Stimulated activated CD8-positive, alpha-beta memory T cell treated with anti-CD3 and anti-CD28 coated beads, Interleukin-15, amount 100 ng/mL, for 4 hours (primary cell): ENCODE measurements at regions not wholly inside any gene's neighbourhood (a gene's known extent, or its start where the extent isn't known, plus 50 kb on each side); places are given as distances from the start of the nearest gene placed in this dataset.

ENCODE experiments used
- DNase-seq, 2 donors: peaks; one replicate each; pipeline ENCODE4 v3.0.0-alpha.2; 2020; ENCODE audit warnings: low read depth in 2 of 2

DNA sequence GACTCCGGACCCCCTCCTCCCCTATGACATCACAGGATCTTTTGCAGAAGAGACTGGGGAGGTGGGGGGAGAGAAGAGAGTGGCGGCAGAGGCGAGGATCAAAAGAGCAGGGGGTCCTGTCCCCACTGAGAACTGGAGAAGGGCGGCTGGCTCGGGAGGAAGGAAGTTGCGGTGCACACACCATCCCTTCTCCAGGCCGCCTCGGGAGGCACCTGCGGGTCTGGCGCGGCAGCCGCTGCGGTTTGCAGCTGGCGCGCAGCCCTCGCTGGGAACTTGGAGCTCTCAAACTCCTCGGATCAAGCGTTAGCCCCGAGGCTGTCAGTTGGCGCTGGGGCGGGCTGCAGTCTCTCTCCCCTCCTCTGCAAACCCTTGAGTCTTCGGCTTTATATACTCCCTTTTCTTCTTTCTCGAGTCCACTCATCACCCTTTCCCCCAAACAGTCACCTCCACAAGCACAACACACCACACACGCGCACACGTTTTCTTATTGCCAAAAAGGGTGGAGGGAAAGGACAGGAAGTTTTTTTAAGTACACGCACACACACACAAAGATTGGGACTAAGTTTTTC is 180.7 kb downstream of the TBXT start:
- no peak for DNase-seq

DNA sequence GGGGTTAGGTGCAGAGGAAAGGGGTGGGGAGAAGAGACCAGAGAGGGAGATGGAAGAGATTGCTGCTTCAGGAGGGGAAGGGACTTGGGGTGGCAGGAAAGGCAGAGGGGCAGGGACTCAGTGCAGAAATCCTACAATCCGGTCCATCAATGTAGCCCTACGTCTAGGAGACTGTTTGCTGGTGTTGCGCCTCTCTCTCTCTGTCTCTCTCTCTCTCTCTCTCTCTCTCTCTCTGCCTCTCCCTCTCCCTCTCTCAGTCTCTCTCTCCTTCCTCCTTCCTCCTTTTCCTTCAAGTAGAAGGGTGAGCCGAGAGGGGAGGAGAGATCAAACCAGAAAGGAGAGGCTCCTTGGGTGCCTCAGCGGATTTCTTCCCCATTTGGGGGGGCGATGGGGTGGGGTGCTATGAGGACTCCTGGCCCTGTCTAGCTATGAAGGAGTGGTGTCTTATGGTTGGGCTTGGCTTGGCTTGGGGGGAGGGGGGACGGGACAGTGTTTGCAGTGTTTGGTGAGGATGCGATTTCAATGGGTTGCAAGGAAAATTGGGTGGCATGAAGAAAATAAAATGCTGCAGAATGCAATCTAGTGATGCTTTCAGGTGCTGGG is 181.2 kb downstream of the TBXT start:
- no peak for DNase-seq

DNA sequence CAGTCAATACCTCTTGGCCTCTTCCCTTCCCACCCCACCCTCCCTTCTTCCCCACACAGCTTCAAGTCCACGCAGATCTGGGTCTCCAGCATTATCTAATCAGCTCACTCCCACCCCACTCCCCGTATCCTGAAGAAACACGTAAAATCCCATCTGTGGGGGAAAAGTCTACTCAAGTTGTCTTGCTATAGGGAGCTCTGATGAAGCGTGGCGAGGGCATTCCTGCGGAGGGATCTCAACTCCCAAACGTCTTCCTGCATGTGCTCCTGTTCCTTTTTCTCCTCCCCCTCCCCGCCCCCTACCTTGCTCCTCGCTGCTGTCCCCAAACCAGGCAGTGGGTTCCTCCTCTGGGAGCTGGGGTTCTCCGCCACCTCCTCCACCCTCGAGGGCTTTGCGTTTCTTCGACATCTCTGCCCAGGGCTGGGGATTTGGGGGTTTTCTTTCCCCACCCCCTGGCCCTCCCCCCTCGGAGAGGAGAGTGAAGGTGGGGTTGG is 181.8 kb downstream of the TBXT start:
- no peak for DNase-seq

GRCh38 chr6:165985281-165985805 is 182.3 kb downstream of the TBXT start:
- DNase-seq, result no peak

DNA sequence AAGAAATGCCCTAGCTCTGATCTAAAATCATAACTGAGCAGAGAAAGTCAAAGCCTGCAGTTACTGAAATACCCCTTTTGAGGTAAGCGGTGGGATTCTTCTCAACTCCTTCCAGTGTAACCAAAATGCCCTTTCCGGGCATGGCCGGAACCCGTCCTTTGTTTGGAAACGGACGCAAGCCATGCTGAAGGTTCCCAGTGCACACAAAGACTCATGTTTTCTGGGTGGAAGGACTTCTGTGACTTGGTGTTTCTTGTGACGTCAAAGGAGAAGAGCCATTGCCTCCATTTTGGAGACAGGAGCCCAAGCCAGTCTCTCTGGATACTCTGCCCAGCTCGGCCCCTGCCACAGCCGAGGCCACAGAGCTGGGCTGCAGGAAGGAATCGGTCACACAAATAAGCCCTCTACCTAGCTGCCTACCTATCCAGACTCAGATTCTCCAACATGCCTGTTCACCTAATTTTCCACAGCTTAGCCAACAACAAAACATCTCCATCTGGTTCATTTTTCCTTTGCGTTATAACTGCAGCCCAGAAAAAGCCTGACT is 182.8 kb downstream of the TBXT start:
- DNase-seq, result no peak

GRCh38 chr6:165983112-165984072 is 184.3 kb downstream of the TBXT start:
- DNase-seq, result no peak

GRCh38 chr6:165978476-165978875 is 189.2 kb downstream of the TBXT start:
- DNase-seq, result no peak

DNA sequence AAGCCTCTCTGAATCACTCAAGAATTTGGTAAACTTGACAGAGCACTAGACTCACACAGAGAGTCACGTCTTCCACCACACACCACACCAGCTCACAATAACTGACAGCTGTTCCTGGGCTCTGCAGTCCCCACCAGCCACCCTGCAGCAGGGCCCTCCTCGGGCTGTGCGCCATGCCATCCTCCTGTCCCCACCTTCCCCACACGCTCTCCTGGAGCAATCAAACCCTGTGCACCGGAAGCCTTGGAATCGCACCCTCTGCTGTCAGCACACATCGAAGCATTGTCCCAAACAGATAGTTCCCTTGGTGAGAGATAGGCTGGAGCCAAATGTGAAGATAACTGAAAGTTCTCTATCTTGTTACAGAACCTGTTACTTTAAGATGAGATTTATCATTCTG is 191.0 kb downstream of the TBXT start:
- no peak for DNase-seq

DNA sequence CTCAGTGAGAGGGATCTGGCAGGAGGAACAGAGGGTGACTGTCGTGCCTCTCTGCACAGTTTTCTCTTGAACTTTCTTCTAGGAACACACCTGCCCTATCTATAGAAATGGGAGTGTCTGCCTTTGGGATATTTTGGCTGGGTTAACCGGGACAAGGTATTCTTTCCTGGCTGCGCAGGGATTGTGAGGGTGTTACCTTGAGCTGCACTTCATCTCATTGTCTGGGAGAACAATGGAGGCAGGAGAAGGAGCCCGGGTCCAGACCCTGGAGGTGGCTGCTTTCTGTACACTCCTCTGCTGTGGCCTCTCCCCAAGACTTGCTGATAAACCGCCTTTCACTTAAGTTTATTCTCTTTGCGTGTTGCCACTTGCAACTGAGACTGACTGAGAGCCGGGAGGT is 192.8 kb downstream of the TBXT start:
- DNase-seq, result no peak

DNA sequence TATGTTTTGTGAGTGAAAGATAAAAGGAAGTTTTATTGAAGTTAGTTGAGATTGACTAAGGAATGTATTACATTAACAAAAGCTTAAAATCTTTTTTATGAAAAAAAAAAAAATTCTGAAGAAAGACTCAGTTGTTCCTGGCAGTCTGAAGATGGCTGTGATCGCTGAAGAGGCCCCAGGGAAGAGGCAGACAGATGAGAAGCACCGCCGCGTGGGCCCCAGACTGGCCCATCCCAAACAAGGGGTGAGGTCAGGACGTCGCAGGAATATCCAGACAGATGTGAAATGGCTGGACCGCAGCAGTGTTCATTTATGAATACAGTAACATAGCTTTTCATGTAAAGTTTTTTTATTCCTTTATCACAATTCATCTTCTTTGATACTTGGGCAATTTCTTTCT is 194.2 kb downstream of the TBXT start:
- no peak for DNase-seq

GRCh38 chr6:165972139-165972802 is 195.4 kb downstream of the TBXT start:
- DNase-seq, result no peak

GRCh38 chr6:165971202-165971601 is 196.4 kb downstream of the TBXT start:
- no peak for DNase-seq

DNA sequence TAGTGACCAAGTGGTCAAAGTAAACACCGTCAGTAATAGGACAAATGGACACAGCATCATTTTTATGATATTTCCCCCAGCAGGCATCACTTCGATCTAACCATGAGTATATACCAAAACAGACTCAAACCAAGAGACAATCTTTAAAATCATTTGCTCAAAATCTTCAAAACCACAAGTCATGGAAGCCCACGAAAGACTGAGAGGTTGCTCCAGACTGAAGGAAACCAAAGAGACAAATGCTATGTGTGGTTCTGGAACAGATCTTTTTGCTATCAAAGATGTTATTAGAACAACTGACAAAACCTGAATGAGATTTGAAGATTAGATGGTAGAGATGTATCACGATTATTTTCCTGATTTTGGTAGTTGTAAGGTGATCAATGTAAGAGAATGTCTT is 197.7 kb downstream of the TBXT start:
- DNase-seq, result no peak

DNA sequence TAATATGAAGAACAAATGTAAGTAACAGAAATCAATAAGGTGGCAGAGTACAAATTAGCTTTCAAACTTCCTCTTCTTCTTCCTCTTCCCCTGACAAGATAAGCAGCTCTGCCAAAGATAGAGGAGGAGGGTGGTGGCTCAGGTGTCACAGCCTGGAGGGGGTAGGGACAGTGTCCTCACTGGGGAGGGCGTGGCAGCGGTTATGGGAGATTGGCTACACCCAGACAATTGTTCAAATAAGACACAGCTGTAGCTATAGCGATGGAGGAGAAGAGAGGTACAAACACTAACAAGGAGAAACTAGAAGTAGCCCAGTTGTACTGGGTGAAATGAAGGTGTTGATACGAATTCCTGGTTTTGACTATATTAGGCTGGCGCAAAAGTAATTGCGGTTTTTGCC is 198.5 kb downstream of the TBXT start:
- no peak for DNase-seq

DNA sequence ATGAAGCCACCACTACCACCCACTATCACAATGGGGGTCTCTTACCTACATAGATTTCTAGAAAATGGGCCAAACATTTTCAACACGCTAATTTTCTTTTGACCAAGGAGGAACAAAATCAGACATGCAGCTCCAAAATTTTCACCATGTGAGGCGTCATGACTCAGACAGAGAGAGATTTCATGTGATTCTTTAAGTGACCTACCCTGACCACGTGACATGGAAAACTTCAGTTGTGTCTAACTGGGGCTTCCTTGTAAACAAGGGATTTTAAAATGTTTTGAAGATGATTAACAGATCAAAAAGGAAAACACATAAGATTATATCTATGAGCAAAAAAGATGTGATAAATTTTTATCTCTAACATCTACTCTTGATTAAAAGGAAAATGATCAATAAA is 199.2 kb downstream of the TBXT start:
- DNase-seq, result no peak

DNA sequence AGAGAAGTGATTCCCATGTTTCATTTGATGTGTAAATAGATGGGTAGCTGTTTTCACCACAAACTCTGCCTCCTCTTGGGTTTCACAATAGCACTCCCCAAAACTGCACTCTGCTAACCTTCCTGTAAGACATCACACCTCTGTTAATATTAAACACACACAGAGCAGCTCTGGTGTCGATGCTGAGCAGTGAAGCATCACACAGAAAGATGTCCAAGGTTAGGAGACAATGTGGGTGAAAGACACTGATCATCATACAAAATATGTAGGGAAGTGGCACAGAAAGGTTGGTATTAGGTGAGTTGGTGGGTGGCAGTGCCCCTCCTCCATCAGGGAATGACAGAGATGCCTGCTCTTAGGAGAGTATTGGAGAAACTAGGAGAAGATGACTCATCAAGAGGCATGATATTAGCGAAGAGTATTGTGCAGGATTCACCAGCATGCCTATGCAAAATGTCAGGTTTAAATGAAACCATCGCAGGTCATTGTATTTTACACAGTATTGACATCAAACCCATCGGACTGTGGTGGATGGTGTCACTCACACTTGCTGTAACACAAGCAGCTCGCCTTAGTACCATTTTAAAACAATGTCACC is 199.7 kb downstream of the TBXT start:
- DNase-seq, result no peak

GRCh38 chr6:165963750-165964149 is 203.9 kb downstream of the TBXT start:
- no peak for DNase-seq

GRCh38 chr6:165962366-165962765 is 205.3 kb downstream of the TBXT start:
- DNase-seq, result no peak

DNA sequence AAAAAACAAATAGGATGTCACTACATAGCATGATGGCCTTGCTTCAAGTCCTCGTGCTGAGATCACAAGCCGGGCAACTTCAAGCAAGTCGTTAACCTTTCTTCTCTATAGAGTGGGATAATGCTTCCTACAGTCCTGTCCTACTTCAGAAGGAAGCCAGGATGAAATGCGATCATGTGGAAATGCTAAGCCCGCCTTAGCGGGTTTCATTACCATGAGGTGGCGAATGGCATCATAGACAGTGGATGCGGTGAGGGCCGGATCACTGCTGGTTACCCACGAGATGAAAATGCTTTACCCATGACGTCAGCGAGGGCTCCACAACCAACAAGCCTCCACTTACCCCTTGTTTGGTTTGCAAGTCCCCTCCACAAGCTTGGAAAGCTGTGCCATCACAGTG is 206.4 kb downstream of the TBXT start:
- no peak for DNase-seq

- no peak for DNase-seq
Observed at GRCh38 chr6:165960695-165961094, 207.0 kb downstream of the TBXT start.

DNA sequence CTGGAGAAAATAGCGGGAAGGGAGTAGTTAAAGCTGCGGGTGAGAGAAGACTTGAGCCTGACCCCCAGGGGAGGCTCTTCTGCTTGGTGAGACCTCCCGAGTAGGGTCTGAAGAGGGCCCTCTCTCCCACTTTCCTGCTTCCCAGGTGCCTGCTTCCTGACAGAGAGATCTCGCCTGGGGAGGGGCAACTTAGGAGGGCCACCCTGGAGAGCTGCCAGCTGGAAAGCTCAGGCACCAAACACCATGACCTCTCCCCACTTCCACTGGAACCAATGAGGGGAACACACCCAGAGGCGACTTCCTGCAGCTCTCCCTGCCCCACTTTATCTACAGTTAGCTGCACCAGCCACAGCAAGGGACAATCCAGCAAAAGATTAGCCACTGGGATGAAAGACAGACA is 208.0 kb downstream of the TBXT start:
- no peak for DNase-seq
